CD14-positive monocyte (primary cell): ENCODE measurements at regions not wholly inside any gene's neighbourhood (a gene's known extent, or its start where the extent isn't known, plus 50 kb on each side); places are given as distances from the start of the nearest gene placed in this dataset.

Source experiments
- DNase-seq, 3 donors: peaks; one replicate each; pipeline ENCODE4 v3.0.0-alpha.2; 2011 to 2022
- H2AFZ ChIP-seq: 2 replicates; pipeline ENCODE4 v1.6.0; 2012; ENCODE audit warnings: mild to moderate bottlenecking, low read depth, low read length, inconsistent platforms; ENCODE audit not compliant: insufficient read depth, poor library complexity, severe bottlenecking
- H3K27ac ChIP-seq, 2 donors: 1 replicate in 1 of 2; 2 replicates in 1 of 2; pipeline ENCODE4 v1.5.1; 2012 to 2013; ENCODE audit warnings: low read length in 2 of 2, control low read depth in 1 of 2, inconsistent platforms in 1 of 2, low read depth in 1 of 2, mild to moderate bottlenecking in 1 of 2
- H3K27me3 ChIP-seq, 2 donors: one replicate each; pipeline versions ENCODE4 v1.6.0 to v1.6.1; 2011 to 2013; ENCODE audit warnings: low read length in 2 of 2; ENCODE audit not compliant: control insufficient read depth in 2 of 2, insufficient read depth in 2 of 2
- H3K36me3 ChIP-seq, 2 donors: replicated peaks in 1 of 2; 1 replicate in 1 of 2; 2 replicates in 1 of 2; pipeline versions ENCODE4 v1.5.1 to v1.6.1; 2012 to 2013; ENCODE audit warnings: low read length in 2 of 2, control low read depth in 1 of 2, inconsistent platforms in 1 of 2, mild to moderate bottlenecking in 1 of 2; ENCODE audit not compliant: insufficient read depth in 2 of 2, control insufficient read depth in 1 of 2
- H3K4me1 ChIP-seq, 2 donors: 1 replicate in 1 of 2; 2 replicates in 1 of 2; pipeline versions ENCODE4 v1.5.1 to v1.6.1; 2012 to 2013; ENCODE audit warnings: low read length in 2 of 2, control low read depth in 1 of 2, inconsistent platforms in 1 of 2, mild to moderate bottlenecking in 1 of 2, moderate library complexity in 1 of 2; ENCODE audit not compliant: insufficient read depth in 2 of 2, control insufficient read depth in 1 of 2
- H3K4me2 ChIP-seq: replicated peaks from 2 replicates; pipeline ENCODE3; 2012; ENCODE audit warnings: low read length, moderate library complexity, mild to moderate bottlenecking; ENCODE audit not compliant: poor library complexity, severe bottlenecking; ENCODE audit errors: extremely low read depth
- H3K4me3 ChIP-seq, 3 experiments: fragments of 200-600 bp in 1 of 3; sonication (generic) in 1 of 3; replicated peaks in 1 of 3; 1 replicate in 2 of 3; 2 replicates in 1 of 3; pipeline ENCODE4 v1.5.1; 2011 to 2013; ENCODE audit warnings: low read length in 3 of 3, mild to moderate bottlenecking in 3 of 3, control low read depth in 2 of 3, low read depth in 2 of 3, inconsistent platforms in 1 of 3, moderate library complexity in 1 of 3
- H3K79me2 ChIP-seq: 2 replicates; pipeline ENCODE4 v1.6.0; 2012; ENCODE audit warnings: mild to moderate bottlenecking, control low read depth, inconsistent platforms, low read length, moderate library complexity; ENCODE audit not compliant: insufficient read depth
- H3K9ac ChIP-seq: 2 replicates; pipeline ENCODE4 v1.6.0; 2017; ENCODE audit warnings: low read length, mild to moderate bottlenecking; ENCODE audit not compliant: insufficient read depth, poor library complexity, severe bottlenecking
- H3K9me3 ChIP-seq, 2 donors: replicated peaks in 1 of 2; 1 replicate in 1 of 2; 2 replicates in 1 of 2; pipeline versions ENCODE4 v1.5.1 to v1.6.1; 2012 to 2013; ENCODE audit warnings: low read length in 2 of 2, control low read depth in 1 of 2; ENCODE audit not compliant: control insufficient read depth in 1 of 2, insufficient read depth in 1 of 2
- H4K20me1 ChIP-seq: 2 replicates; pipeline ENCODE4 v1.6.0; 2012; ENCODE audit warnings: mild to moderate bottlenecking, low read length, control low read depth, moderate library complexity; ENCODE audit not compliant: insufficient read depth
- H3K27ac Mint-ChIP-seq, 7 donors: one replicate each; pipeline ENCODE4 v1.8.0; 2020; ENCODE audit warnings: mild to moderate bottlenecking in 7 of 7, mixed read lengths in 7 of 7, moderate library complexity in 6 of 7, inconsistent platforms in 2 of 7
- H3K27me3 Mint-ChIP-seq, 3 donors: one replicate each; pipeline ENCODE4 v1.8.0; 2021 to 2022; ENCODE audit warnings: low read depth in 3 of 3, mild to moderate bottlenecking in 3 of 3, mixed read lengths in 3 of 3, moderate library complexity in 3 of 3, inconsistent platforms in 1 of 3
- H3K36me3 Mint-ChIP-seq, 2 donors: one replicate each; pipeline ENCODE4 v1.8.0; 2020; ENCODE audit warnings: mixed read lengths in 2 of 2, inconsistent platforms in 1 of 2, mild to moderate bottlenecking in 1 of 2
- H3K4me1 Mint-ChIP-seq: one replicate; pipeline ENCODE4 v1.8.0; 2020; ENCODE audit warnings: mild to moderate bottlenecking, mixed read lengths
- H3K4me3 Mint-ChIP-seq, 2 donors: one replicate each; pipeline ENCODE4 v1.8.0; 2020; ENCODE audit warnings: mild to moderate bottlenecking in 2 of 2, mixed read lengths in 2 of 2, moderate library complexity in 1 of 2
- H3K9me3 Mint-ChIP-seq, 7 donors: one replicate each; pipeline ENCODE4 v1.8.0; 2020 to 2022; ENCODE audit warnings: mixed read lengths in 7 of 7, mild to moderate bottlenecking in 6 of 7, moderate library complexity in 6 of 7, inconsistent platforms in 2 of 7
- WGBS: methylation state at CpG from one replicate; pipeline ENCODE4 v1.1.5; 2013; ENCODE audit warnings: missing lambda C conversion rate; ENCODE audit not compliant: insufficient coverage; 5-methylcytosine and 5-hydroxymethylcytosine counted together
- intact Hi-C, 2 donors: fragments of 100-400 bp; cut with micrococcal nuclease; formaldehyde crosslinking; loops; one replicate each; pipeline versions ENCODE4 v1.15.0 to v1.15.1; 2023
- TF ChIP-seq, protein P1 (sequence below): fragments of 200-600 bp; IDR thresholded peaks from one replicate; pipeline ENCODE4 v1.8.0; 2022; ENCODE audit warnings: antibody characterized with exemption, mild to moderate bottlenecking

DNA sequence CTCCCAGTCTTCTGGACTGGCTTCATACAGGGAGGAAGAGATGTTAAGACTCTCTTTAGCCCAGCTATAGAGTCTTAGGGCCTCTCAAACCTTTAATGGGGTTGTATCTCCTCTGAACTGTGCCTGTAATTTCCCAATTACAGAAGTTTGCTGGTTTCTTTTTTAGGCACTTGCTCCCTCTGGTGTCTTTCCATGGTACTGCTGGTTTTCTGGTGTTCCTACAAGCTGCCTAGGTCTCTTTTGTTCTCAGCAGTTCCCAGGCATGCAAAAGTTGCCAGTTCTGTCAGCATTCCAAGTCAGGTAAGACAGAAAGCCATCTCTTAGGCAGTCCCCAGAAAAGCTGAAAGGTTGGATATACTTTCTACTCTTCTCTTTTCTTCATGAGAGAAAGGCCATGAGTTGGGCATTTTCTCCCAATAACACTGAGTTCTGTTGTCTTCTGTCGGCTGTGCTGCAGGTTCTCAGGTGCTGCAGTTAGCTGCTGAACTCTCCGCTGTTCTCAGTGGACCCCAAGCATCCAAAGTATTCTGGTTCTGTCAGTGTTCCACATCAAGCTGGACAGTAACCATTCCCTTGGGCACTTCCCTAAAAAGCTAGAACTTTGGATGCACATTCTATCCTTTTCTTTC, 54.4 kb upstream of the EHHADH start:
- Histone ChIP-seq H3K9ac (no peak overlapping the region), H3K4me3 (no peak overlapping the region), H3K9me3 (peaks cover 0 to 9% of the 10 kb centered on the region in 2 donors), H3K27ac (no peak overlapping the region), H3K4me2 (no peak overlapping the region), H3K36me3 (no peaks in the 10 kb centered on the region), H4K20me1 (no peaks in the 10 kb centered on the region), H3K27me3 (no peaks in the 10 kb centered on the region), H2AFZ (peak overlapping the region; percentile 14), H3K4me1 (peaks cover 11 to 13% of the 10 kb centered on the region in 2 donors), H3K79me2 (no peaks in the 10 kb centered on the region)
- Mint-ChIP-seq H3K27me3 (peaks cover 0 to 1% (median 0%) of the 10 kb centered on the region in 3 donors), H3K9me3 (peaks cover 10 to 24% (median 15%) of the 10 kb centered on the region in 7 donors), H3K36me3 (peaks cover 2 to 10% of the 10 kb centered on the region in 2 donors), H3K4me3 (no peak overlapping the region), H3K27ac (peak overlapping the region in 4 of 7 donors; percentile 4 to 76 (median 48)), H3K4me1 (peaks cover 15% of the 10 kb centered on the region)
- TF ChIP-seq, protein P1, sequence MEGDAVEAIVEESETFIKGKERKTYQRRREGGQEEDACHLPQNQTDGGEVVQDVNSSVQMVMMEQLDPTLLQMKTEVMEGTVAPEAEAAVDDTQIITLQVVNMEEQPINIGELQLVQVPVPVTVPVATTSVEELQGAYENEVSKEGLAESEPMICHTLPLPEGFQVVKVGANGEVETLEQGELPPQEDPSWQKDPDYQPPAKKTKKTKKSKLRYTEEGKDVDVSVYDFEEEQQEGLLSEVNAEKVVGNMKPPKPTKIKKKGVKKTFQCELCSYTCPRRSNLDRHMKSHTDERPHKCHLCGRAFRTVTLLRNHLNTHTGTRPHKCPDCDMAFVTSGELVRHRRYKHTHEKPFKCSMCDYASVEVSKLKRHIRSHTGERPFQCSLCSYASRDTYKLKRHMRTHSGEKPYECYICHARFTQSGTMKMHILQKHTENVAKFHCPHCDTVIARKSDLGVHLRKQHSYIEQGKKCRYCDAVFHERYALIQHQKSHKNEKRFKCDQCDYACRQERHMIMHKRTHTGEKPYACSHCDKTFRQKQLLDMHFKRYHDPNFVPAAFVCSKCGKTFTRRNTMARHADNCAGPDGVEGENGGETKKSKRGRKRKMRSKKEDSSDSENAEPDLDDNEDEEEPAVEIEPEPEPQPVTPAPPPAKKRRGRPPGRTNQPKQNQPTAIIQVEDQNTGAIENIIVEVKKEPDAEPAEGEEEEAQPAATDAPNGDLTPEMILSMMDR = peak; percentile 82
- intact Hi-C loops = no loop called here
- WGBS = 100% methylated on average over 1 of the region's 2 CpGs
- DNase-seq = peak; percentile 61 to 74 (median 71)

DNA sequence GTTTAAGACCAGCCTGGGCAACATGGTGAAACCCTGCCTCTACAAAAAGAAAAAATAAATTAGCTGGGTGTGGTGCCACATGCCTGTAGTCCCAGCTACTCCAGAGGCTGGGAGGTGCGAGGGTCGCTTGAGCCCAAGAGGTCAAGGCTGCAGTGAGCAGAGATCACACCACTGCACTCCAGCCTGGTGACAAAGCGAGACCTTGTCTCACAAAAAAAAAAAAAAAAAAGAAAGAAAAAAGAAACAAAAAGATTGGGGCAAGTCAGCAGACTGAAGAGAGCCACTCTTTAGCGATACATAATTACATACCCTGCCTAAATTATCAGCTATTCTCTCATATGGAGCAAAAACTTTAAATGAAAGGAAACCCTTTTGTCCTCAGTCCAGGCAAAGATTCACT, 53.6 kb upstream of the MAP3K13 start:
- intact Hi-C loops = no loop called here
- peaks cover 15% of the 10 kb centered on the region for H3K4me1 Mint-ChIP-seq
- TF ChIP-seq, protein P1 = no peak
- no peak for DNase-seq
- Histone ChIP-seq H3K4me1 (peaks cover 11 to 13% of the 10 kb centered on the region in 2 donors), H3K27me3 (no peaks in the 10 kb centered on the region), H3K9me3 (peaks cover 0 to 9% of the 10 kb centered on the region in 2 donors), H3K79me2 (no peaks in the 10 kb centered on the region), H3K27ac (no peak overlapping the region), H3K4me3 (no peak overlapping the region), H2AFZ (no peak overlapping the region), H4K20me1 (no peaks in the 10 kb centered on the region), H3K9ac (no peak overlapping the region), H3K4me2 (no peak overlapping the region), H3K36me3 (no peaks in the 10 kb centered on the region)
- no peak overlapping the region for H3K27ac Mint-ChIP-seq
- peaks cover 10 to 24% (median 15%) of the 10 kb centered on the region in 7 donors for H3K9me3 Mint-ChIP-seq
- peaks cover 2 to 10% of the 10 kb centered on the region in 2 donors for H3K36me3 Mint-ChIP-seq
- H3K4me3 Mint-ChIP-seq = no peak overlapping the region
- peaks cover 0 to 1% (median 0%) of the 10 kb centered on the region in 3 donors for H3K27me3 Mint-ChIP-seq
- WGBS = no CpG with 5 or more reads among the region's 4 CpGs
